ENCODE measurements at regions not wholly inside any gene's neighbourhood (a gene's known extent, or its start where the extent isn't known, plus 50 kb on each side); places are given as distances from the start of the nearest gene placed in this dataset.

DNA sequence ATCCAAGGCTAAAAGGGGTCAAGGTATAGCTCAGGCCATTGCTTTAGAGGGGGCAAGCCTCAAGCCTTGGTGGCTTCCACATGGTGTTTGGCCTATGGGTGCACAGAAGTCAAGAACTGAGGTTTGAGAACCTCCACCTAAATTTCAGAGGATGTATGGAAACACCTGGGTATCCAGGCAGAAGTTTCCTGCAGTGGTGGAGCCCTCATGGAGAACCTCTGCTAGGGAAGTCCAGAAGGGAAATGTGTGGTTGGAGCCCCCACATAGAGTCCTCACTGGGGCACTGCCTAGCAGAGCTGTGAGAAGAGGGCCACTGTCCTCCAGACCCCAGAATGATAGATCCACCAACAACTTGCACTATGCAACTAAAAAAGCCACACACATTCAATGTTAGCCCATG is 678.7 kb upstream of the ADGRB3 start:
- TF ChIP-seq, protein P1, sequence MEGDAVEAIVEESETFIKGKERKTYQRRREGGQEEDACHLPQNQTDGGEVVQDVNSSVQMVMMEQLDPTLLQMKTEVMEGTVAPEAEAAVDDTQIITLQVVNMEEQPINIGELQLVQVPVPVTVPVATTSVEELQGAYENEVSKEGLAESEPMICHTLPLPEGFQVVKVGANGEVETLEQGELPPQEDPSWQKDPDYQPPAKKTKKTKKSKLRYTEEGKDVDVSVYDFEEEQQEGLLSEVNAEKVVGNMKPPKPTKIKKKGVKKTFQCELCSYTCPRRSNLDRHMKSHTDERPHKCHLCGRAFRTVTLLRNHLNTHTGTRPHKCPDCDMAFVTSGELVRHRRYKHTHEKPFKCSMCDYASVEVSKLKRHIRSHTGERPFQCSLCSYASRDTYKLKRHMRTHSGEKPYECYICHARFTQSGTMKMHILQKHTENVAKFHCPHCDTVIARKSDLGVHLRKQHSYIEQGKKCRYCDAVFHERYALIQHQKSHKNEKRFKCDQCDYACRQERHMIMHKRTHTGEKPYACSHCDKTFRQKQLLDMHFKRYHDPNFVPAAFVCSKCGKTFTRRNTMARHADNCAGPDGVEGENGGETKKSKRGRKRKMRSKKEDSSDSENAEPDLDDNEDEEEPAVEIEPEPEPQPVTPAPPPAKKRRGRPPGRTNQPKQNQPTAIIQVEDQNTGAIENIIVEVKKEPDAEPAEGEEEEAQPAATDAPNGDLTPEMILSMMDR (IDR thresholded peaks at IDR 0.05), result no peak
- TF ChIP-seq RFX5 (IDR thresholded peaks at IDR 0.05) (no peak), CBX8 (IDR thresholded peaks at IDR 0.05) (no peak), RCOR1 (IDR thresholded peaks at IDR 0.05; ENCODE audit: low read depth, low read length) (no peak), RAD21 (conservative IDR thresholded peaks at IDR 0.05 in 1 of 2, IDR thresholded peaks at IDR 0.05 in 1 of 2) (no peak), POLR2A (IDR thresholded peaks at IDR 0.05; ENCODE audit: low read length) (no peak), JUNB (IDR thresholded peaks at IDR 0.05) (no peak), EP300 (IDR thresholded peaks at IDR 0.05) (no peak), KDM1A (IDR thresholded peaks at IDR 0.05; ENCODE audit: low read depth) (no peak)
- TF ChIP-seq, protein P2, sequence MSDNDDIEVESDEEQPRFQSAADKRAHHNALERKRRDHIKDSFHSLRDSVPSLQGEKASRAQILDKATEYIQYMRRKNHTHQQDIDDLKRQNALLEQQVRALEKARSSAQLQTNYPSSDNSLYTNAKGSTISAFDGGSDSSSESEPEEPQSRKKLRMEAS (IDR thresholded peaks at IDR 0.05), result no peak
- TF ChIP-seq, protein P3, sequence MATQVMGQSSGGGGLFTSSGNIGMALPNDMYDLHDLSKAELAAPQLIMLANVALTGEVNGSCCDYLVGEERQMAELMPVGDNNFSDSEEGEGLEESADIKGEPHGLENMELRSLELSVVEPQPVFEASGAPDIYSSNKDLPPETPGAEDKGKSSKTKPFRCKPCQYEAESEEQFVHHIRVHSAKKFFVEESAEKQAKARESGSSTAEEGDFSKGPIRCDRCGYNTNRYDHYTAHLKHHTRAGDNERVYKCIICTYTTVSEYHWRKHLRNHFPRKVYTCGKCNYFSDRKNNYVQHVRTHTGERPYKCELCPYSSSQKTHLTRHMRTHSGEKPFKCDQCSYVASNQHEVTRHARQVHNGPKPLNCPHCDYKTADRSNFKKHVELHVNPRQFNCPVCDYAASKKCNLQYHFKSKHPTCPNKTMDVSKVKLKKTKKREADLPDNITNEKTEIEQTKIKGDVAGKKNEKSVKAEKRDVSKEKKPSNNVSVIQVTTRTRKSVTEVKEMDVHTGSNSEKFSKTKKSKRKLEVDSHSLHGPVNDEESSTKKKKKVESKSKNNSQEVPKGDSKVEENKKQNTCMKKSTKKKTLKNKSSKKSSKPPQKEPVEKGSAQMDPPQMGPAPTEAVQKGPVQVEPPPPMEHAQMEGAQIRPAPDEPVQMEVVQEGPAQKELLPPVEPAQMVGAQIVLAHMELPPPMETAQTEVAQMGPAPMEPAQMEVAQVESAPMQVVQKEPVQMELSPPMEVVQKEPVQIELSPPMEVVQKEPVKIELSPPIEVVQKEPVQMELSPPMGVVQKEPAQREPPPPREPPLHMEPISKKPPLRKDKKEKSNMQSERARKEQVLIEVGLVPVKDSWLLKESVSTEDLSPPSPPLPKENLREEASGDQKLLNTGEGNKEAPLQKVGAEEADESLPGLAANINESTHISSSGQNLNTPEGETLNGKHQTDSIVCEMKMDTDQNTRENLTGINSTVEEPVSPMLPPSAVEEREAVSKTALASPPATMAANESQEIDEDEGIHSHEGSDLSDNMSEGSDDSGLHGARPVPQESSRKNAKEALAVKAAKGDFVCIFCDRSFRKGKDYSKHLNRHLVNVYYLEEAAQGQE (IDR thresholded peaks at IDR 0.05), result no peak
- TF ChIP-seq, protein P4, sequence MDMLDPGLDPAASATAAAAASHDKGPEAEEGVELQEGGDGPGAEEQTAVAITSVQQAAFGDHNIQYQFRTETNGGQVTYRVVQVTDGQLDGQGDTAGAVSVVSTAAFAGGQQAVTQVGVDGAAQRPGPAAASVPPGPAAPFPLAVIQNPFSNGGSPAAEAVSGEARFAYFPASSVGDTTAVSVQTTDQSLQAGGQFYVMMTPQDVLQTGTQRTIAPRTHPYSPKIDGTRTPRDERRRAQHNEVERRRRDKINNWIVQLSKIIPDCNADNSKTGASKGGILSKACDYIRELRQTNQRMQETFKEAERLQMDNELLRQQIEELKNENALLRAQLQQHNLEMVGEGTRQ (IDR thresholded peaks at IDR 0.05), result no peak

All from A549 (cell line).